ENCODE measurements at regions not wholly inside any gene's neighbourhood (a gene's known extent, or its start where the extent isn't known, plus 50 kb on each side); places are given as distances from the start of the nearest gene placed in this dataset.

DNA sequence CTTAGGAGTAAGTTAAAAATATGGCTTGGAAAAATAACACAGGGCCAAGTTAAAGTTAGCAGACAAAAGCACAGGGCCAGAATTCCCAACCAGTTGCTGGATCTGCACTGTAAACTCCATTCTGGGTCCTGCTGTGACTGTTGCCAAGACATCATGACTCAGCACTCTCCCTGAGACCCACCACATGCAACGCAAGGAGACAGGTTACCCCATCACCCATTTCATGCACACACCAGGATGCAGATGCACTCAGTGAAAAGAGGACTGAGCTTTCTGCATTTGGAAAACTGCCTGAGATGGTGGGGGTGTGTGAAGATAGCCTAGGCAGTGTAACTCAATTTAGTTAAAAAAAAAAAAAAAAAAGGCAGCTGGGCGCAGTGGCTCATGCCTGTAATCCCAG, 97.6 kb upstream of the ZNF438 start:
- TF ChIP-seq POLR2A (IDR thresholded peaks at IDR 0.05) (no peak), CTCF (IDR thresholded peaks at IDR 0.05) (no peak)

All from lower leg skin (tissue), 3 donors.